CD4-positive, alpha-beta T cell (primary cell): ENCODE measurements at regions not wholly inside any gene's neighbourhood (a gene's known extent, or its start where the extent isn't known, plus 50 kb on each side); places are given as distances from the start of the nearest gene placed in this dataset.

Source experiments
- ATAC-seq: fragments of 200-7000 bp; cut with Tn5 transposase; one replicate; pipeline ENCODE4 v1.10.0; 2022; ENCODE audit warnings: mild to moderate bottlenecking; ENCODE audit not compliant: poor library complexity
- CTCF ChIA-PET: fragments of 350-600 bp; sonication (Branson Sonifier 250); formaldehyde crosslinking; loops from one replicate; lab custom pipeline; 2021; ENCODE audit warnings: antibody characterized with exemption, inconsistent platforms; lab: Charles Lee
- POLR2A ChIA-PET: fragments of 350-600 bp; sonication (Branson Sonifier 250); formaldehyde crosslinking; loops from one replicate; lab custom pipeline; 2021; ENCODE audit warnings: antibody characterized with exemption, inconsistent platforms; lab: Charles Lee
- DNase-seq, 14 experiments: peaks; one replicate each; pipeline ENCODE4 v3.0.0-alpha.2; 2013 to 2020; ENCODE audit warnings: mixed read lengths in 2 of 14
- H3K27ac ChIP-seq, 2 donors: one replicate each; pipeline versions ENCODE4 v1.5.1 to v1.7.0; 2013; ENCODE audit warnings: low read length in 2 of 2, low read depth in 1 of 2, mild to moderate bottlenecking in 1 of 2
- H3K27me3 ChIP-seq, 2 experiments: 1 replicate in 1 of 2; 2 replicates in 1 of 2; pipeline versions ENCODE4 v1.6.1 to v1.7.0; 2013; ENCODE audit warnings: low read length in 2 of 2, control low read depth in 1 of 2, mild to moderate bottlenecking in 1 of 2, moderate library complexity in 1 of 2; ENCODE audit not compliant: insufficient read depth in 2 of 2, control insufficient read depth in 1 of 2
- H3K36me3 ChIP-seq: one replicate; pipeline ENCODE4 v1.6.1; 2013; ENCODE audit warnings: low read length, control low read depth; ENCODE audit not compliant: insufficient read depth
- H3K4me1 ChIP-seq: one replicate; pipeline ENCODE4 v1.6.1; 2013; ENCODE audit warnings: low read length, control low read depth; ENCODE audit not compliant: insufficient read depth
- H3K4me3 ChIP-seq: one replicate; pipeline ENCODE4 v1.5.1; 2013; ENCODE audit warnings: mild to moderate bottlenecking, low read length, moderate library complexity
- H3K9me3 ChIP-seq, 2 experiments: 1 replicate in 1 of 2; 2 replicates in 1 of 2; pipeline versions ENCODE4 v1.6.1 to v1.7.0; 2013; ENCODE audit warnings: low read length in 2 of 2, mild to moderate bottlenecking in 2 of 2, control low read depth in 1 of 2, moderate library complexity in 1 of 2; ENCODE audit not compliant: control insufficient read depth in 1 of 2, insufficient read depth in 1 of 2
- H3K27ac Mint-ChIP-seq: one replicate; pipeline ENCODE4 v1.8.0; 2020; ENCODE audit warnings: mixed read lengths
- H3K27me3 Mint-ChIP-seq: one replicate; pipeline ENCODE4 v1.8.0; 2021; ENCODE audit warnings: mixed read lengths
- H3K36me3 Mint-ChIP-seq: one replicate; pipeline ENCODE4 v1.8.0; 2021; ENCODE audit warnings: low read depth, mixed read lengths
- H3K4me1 Mint-ChIP-seq: one replicate; pipeline ENCODE4 v1.8.0; 2021; ENCODE audit warnings: low read depth, mixed read lengths
- H3K4me3 Mint-ChIP-seq: one replicate; pipeline ENCODE4 v1.8.0; 2020; ENCODE audit warnings: mild to moderate bottlenecking, mixed read lengths
- H3K9me3 Mint-ChIP-seq: one replicate; pipeline ENCODE4 v1.8.0; 2020; ENCODE audit warnings: mixed read lengths
- CTCF ChIP-seq: fragments of 200-600 bp; IDR thresholded peaks from one replicate; pipeline ENCODE4 v1.8.0; 2022; ENCODE audit warnings: antibody characterized with exemption, mild to moderate bottlenecking
- intact Hi-C, 2 experiments: fragments of 100-400 bp; cut with DNase I in 1 of 2; cut with micrococcal nuclease in 1 of 2; formaldehyde crosslinking; loops; one replicate each; pipeline versions ENCODE4 v1.15.1 to v1.9.0; 2023 to 2025; cut with DNase I, micrococcal nuclease

- H3K27me3 Mint-ChIP-seq = no peaks in the 10 kb centered on the region
- H3K4me1 Mint-ChIP-seq = no peaks in the 10 kb centered on the region
- Histone ChIP-seq H3K9me3 (peaks cover 0 to 5% of the 10 kb centered on the region in 2 experiments), H3K27ac (no peak overlapping the region), H3K4me3 (no peak overlapping the region), H3K27me3 (no peaks in the 10 kb centered on the region), H3K4me1 (no peaks in the 10 kb centered on the region), H3K36me3 (no peaks in the 10 kb centered on the region)
- H3K36me3 Mint-ChIP-seq = no peaks in the 10 kb centered on the region
- peaks cover 7% of the 10 kb centered on the region for H3K9me3 Mint-ChIP-seq
- TF ChIP-seq CTCF = no peak
- ATAC-seq (no peak), DNase-seq (no peak)
- ChIA-PET POLR2A (no interaction called here), CTCF (no interaction called here)
- H3K27ac Mint-ChIP-seq = no peak overlapping the region
- H3K4me3 Mint-ChIP-seq = no peak overlapping the region
- intact Hi-C loops = no loop called here
Observed at GRCh38 chr5:12360218-12360617, 456.0 kb upstream of the CTNND2 start.

GRCh38 chr5:12358371-12359090 lies 454.3 kb upstream of the CTNND2 start:
- Mint-ChIP-seq H3K9me3 (peaks cover 11% of the 10 kb centered on the region), H3K36me3 (no peaks in the 10 kb centered on the region), H3K4me1 (no peaks in the 10 kb centered on the region), H3K27ac (no peak overlapping the region), H3K4me3 (no peak overlapping the region), H3K27me3 (no peaks in the 10 kb centered on the region)
- ChIA-PET POLR2A (no interaction called here), CTCF (no interaction called here)
- TF ChIP-seq CTCF = no peak
- H3K4me3 ChIP-seq = no peak overlapping the region
- no peaks in the 10 kb centered on the region for H3K27me3 ChIP-seq
- H3K36me3 ChIP-seq = no peaks in the 10 kb centered on the region
- no peak overlapping the region for H3K27ac ChIP-seq
- peaks cover 0 to 11% of the 10 kb centered on the region in 2 experiments for H3K9me3 ChIP-seq
- DNase-seq = no peak
- ATAC-seq = no peak
- H3K4me1 ChIP-seq = no peaks in the 10 kb centered on the region
- intact Hi-C loops = no loop called here

GRCh38 chr5:12357626-12358025 lies 453.4 kb upstream of the CTNND2 start:
- no peaks in the 10 kb centered on the region for H3K36me3 Mint-ChIP-seq
- no peaks in the 10 kb centered on the region for H3K27me3 Mint-ChIP-seq
- peaks cover 0 to 11% of the 10 kb centered on the region in 2 experiments for H3K9me3 ChIP-seq
- no peaks in the 10 kb centered on the region for H3K4me1 ChIP-seq
- CTCF ChIA-PET = no interaction called here
- POLR2A ChIA-PET = no interaction called here
- no peak overlapping the region for H3K4me3 ChIP-seq
- H3K9me3 Mint-ChIP-seq = peaks cover 11% of the 10 kb centered on the region
- H3K27me3 ChIP-seq = no peaks in the 10 kb centered on the region
- no peak for DNase-seq
- no peak for TF ChIP-seq CTCF
- H3K27ac ChIP-seq = no peak overlapping the region
- H3K4me1 Mint-ChIP-seq = no peaks in the 10 kb centered on the region
- H3K36me3 ChIP-seq = no peaks in the 10 kb centered on the region
- H3K27ac Mint-ChIP-seq = no peak overlapping the region
- ATAC-seq = no peak
- intact Hi-C loops = no loop called here
- no peak overlapping the region for H3K4me3 Mint-ChIP-seq
